NCI-H2171 treated with DMSO at 0.1 percent for 48 hours (cell line): ENCODE measurements at regions not wholly inside any gene's neighbourhood (a gene's known extent, or its start where the extent isn't known, plus 50 kb on each side); places are given as distances from the start of the nearest gene placed in this dataset.

Source experiments
- DNase-seq: peaks from one replicate; lab custom pipeline; 2025; lab: John Stamatoyannopoulos, UW

DNA sequence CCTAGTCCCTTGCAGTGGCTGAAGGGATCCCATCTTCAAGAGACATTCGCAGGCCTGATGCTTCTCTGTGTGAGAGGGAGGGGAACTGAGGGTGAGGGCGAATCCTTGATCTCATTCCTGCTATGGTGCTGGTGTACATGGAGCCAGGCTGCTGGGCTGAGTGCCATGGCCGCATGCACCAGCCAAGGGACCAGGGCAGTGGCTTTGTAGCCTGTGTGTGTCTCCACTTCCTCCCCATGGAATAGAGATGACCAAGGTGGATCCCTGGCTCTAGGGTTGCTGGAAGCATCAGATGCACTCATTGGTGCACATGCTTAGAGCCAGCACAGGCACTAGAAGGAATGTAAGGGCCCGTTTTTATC, 195.0 kb downstream of the FOXL1 start:
- no peak for DNase-seq

DNA sequence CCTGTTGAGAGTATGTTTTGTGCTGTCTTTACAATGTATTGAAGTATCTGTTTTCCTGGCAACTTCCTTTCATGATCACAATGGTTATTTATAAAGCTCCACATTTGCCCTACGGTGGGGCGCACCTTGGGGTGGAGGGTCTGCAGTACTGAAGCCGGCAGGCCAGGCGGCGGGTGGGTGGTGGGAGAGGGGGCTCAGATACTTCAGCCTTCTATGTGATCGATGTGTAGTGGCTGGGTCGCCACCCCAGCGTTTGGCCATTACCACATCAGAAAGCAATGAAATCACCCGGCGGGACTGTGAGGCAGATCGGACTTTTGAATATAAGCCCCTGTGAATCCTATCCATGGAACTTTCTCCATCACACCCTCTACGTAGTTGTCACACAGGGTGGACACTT, 196.6 kb downstream of the FOXL1 start:
- no peak for DNase-seq

DNA sequence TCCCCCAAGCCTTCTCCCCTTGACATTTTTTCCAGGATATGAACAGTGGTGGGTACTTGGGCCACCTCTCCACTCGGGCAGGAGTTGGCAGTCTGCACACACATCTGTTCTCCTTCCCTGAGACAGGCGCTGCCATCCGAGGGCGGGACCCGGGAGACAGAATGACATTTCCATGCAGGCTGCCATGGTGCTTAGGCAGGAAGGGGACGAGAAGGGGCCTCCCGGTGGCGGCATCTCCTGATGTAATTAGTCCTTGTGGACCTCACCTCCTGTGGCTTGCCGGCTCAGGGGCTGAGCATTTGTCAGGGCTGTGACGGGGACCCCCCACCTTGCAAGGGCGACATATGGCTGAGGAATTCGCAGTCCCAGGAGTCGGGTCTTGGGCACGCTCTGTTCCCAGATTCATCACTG, 197.2 kb downstream of the FOXL1 start:
- peak; percentile 86 for DNase-seq

GRCh38 chr16:86777381-86777946, 199.1 kb downstream of the FOXL1 start:
- DNase-seq: no peak

DNA sequence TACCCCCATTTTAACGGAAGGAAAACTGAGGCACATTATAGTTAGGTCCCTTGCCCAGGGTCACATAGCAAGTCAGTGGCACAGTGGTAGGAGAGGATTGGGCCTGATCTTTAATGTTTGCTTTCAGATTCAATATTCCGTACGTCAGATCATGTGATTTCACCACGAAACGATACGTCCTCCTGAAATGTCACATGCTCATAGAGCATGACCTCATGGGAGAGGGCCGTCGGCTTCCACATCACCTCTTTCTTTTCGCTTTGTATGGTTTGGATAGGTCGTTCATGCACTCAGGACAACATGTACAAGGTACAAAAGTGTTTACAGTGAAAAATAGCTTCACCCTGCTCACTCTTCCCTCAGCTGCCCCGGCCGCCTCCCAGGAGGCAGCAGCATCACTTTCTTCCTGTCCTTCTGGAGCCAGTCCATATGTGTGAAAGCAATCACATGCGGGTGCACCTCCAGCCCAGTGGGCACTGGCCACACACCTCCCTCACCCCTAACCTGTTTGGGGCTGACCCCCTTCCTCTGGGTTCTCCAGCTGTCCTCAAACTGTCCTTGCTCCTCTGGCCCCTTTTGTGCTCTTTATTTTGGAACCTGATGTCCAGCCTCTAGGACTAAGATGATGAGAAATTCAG, 199.9 kb downstream of the FOXL1 start:
- no peak for DNase-seq

GRCh38 chr16:86778978-86779377, 200.6 kb downstream of the FOXL1 start:
- DNase-seq: no peak

DNA sequence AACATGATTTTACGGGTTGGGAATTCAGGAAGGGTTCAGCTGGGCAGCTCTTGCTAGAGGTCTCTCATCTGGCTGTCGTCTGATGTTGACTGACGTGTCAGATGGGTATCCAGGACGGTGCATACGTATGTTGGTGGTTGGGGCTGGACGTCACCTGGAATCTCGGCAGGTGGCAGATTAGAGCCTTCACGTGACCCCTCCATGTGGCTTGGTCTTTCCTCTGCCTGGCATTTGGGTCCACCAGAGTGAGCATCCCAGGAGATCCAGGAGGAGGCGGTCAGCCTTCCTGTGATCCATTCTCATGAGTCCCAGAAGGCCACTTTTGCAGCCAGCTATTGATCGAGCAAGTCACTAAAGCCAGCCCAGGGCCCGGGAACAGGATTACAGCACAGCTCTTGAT, 202.7 kb downstream of the FOXL1 start:
- no peak for DNase-seq

DNA sequence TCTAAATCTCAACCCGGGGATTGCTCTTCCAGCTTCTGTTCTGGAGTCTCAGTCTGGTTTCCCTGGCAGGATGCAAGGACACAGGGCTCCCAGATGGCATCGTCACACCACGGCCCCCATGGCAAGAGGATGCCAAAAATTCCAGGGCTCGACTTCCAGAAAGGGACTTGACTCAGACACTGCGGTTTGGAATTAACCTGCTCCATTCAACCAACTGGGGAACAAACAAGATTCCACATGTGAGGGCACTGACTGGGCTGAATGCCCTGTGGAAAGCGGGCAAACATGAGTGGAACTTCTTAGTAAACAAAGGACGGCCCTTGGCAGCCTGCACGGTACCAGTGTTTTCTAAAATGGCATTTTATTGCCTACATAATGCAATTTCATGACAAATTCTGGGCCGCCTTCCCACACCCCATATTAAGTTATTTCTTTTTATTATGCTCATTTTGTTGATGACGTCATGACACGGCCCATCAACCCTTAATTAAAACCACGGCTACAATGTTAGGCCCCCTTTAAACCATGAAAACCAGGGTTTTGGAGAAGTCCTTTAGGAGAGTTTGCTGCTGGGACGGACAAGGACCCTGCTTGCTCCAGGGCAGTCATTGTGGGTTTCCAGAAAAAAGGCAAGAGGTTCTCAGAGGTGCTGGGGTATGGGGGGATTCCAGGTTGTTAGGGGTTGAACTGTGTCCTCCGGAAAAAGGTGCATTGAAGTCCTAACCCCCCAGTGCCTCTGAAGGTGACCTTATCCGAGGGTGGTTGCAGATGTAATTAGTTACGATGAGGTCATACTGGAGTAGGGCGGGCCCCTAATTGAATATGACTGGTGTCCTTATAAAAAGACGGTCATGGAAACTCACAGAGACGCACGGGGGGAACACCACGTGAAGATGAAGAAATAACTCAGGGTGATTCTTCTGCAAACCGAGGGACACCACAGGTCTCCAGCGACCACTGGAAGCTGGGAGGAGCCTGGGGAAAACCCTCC, 205.6 kb downstream of the FOXL1 start:
- no peak for DNase-seq

GRCh38 chr16:86786338-86786737, 208.0 kb downstream of the FOXL1 start:
- DNase-seq: no peak

GRCh38 chr16:86786994-86787393, 208.6 kb downstream of the FOXL1 start:
- DNase-seq: no peak

DNA sequence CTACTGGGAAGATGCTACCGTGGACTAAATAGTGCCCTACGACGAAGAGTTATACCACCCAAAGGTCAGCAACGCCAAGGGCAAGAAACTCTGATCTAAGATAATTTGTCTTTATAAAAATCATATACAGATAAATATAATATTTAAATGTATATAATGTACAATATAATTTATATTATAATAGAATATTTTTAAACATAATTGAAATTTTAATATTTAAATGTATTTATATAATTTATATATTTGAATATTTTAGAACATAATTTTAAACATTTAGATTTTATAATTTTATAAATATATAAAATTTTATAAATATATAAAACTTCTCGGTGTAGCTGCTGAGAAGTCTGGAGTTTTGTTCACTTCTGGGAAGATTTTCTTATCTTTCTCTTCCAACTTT, 209.2 kb downstream of the FOXL1 start:
- no peak for DNase-seq

DNA sequence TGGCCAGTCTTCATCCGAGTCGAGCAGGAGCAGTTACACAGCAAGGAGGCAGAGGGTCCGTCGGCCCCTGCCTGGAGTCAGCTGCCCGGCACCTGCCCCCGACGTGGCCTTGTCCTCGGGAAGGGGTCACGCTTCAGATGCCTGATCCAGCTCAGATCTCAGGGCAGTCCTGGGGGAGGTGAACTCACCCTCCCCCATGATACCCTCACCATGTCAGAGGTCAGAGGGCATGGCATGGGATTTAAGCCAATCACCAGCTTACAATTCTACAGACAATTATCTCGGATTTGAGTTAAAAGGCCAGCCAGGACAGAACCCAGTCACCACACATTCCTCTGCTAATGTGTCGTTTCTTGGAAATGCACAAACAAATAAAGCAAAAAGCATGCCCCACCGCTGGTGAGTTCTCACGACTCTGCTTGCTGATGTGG, 211.3 kb downstream of the FOXL1 start:
- no peak for DNase-seq

DNA sequence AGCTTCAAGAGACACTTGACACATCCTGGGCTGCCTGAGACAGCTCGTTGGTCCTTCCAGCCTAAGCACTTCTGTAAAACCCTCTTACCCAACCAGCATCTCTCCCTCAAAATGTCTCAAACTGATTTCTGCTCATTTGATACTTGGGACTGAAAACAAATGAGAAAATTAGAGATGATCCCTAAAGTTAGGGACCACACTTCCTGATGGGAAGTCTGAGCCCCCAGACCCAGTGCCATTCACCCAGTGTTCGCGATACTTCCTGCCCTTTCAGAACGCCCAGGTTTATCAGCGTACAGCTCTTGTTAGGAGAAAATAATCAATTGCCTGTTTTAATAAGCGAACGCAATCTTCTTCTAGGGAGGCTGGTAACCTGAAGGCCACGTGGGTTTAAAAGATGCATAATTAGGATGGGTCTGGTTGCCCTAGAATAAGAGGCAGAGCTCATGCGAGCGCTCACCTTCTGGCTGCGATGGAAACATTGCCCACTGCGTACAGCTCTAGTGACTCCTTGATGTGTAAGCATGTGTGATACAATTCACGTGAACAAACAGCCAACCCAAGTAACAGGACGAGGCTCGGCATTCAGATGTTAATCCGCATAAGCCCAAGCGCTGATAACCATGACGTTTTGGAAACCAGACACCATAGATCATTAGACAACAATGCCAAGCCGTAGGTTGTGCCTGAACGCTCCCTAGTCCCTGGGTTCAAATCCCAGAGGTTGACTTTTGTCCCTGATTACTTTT, 213.1 kb downstream of the FOXL1 start:
- DNase-seq: no peak

DNA sequence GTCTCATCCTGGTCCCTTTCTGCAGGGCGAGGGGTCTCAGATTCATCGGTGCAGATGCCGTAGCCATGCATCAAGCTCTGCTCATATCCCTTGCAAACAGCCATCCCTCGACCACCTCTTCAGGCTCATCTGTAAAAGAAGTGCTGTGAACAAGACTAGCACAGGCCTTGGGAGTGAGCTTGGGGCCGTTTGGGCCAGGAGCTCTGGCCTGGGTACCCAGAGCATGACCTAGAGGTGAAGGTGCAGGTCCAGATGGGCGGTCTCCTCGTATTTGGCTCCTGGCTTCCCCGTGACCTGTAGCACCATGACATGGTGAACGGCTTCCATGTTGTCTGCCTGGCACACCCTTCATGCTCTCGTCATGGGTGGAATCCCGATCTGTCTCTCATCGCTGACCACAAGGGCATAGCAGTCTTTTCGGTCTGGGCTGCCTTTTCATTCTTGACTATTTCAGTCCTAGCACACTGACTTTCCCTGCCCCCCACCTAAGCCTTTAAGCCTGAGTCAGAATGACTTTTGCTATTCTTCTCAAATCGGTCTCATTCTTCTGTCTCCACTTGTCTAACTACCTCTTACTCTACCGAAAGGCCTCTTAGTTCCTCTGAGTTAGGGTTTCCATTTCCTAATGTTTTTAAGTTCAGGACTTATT, 216.0 kb downstream of the FOXL1 start:
- no peak for DNase-seq

DNA sequence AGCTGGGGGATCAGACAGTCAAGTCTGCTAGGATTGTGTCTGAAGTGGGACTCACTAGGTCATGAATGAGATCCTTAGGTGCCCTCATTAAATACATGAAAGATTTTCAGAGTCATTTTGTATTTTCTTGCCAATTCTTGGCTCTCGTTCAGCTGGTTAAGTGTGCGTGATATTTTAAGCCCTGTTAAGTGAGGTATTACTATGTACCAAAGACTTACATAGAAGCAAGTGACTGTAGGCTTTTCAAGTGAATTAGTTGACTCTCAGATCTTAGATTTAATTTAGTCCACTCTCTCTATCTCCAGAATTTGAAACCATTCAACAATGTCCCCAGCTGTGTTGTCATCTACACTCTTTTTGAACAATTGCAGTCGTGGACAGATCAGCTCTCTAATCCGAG, 219.4 kb downstream of the FOXL1 start:
- DNase-seq: no peak

DNA sequence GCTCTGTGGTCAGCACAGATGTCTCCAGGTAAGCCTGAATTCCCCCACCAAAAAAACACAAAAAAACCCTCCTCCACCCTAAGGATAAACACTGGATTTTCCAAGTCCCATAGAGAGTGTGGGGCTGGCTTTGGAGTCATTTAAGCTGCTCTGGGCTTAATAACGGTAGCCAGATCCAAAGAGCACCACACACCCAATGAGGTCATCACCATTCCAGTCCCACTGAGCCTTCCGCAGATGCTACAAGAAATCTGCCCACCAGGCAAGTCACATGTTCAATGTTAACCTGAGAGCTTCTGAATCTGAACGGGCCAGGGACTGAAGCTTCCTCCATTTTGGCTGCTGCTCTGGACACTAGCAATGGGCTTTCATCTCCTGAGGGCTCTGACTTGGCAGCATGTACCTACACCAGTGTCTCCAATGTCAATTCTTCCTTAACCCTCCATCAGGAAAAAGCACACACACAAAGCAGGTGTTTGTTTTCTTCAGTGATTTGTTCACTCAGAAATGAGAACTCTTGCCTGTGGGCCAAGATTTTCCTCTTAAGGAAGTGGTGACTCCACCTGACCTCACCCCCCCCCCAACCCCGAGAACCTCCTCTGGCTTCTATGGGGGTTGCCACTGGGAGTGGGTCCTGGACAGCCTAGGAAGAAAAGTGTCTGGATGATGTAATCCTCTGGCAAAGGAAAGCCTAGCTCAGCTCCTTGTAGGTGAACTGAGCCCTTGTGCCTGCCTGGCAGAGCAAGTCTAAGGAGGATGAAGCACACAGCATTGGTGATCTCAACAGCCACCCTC, 220.1 kb downstream of the FOXL1 start:
- no peak for DNase-seq

GRCh38 chr16:86799367-86799766, 221.0 kb downstream of the FOXL1 start:
- no peak for DNase-seq

DNA sequence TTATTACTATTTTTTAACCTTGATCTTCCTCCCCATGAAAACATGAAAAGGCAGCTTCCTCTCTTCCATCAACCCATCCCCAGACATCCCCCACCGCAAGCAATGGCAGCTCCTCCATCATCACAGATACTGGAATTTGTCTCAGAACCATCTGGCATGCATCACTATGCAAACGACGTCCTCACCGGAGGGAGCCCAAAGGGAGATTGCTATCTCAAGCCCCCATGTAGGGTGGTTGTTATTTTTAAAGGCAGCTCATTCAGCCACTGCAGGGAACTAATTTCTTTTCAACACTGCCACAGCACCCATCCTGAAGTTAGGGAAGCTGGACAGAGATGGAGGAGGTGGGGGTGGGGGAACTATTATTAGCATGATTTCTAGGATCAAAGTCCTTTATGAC, 222.5 kb downstream of the FOXL1 start:
- DNase-seq: no peak

DNA sequence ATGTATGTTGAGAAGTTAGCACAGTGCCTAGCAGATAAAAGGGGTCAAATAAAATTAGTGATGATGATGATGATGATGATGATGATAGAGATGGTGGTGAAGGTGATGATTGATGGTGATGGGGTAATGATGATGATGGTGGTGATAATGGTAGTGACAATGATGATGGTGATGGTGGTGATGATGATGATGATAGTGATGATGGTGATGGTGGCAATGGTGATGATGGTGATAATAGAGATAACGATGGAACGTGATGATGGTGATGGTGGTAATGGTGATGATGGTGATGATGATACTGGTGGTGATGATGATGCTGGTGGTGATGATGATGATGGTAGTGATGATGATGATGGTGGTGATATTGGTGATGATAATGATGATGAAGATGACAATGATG, 223.7 kb downstream of the FOXL1 start:
- DNase-seq: no peak

DNA sequence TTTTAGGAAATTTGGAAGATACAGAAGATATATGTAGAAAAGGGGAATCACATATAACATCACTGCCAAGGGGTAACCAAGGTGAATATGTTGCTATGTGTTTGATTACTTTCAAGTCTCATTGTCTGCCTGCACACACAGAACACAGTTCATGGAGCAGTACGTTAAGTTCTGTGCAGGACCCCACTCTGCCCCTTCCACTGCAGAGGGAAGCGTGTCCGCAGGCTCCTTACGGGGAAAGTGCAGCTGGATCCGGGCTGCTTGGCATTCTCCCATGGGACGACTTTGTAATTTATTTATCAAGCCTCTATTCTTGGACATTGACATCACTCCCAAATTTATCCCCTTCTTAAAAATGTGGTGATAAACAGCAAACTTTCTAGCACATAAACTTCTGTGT, 226.8 kb downstream of the FOXL1 start:
- DNase-seq: no peak
